SK-N-SH (cell line): ENCODE measurements at regions not wholly inside any gene's neighbourhood (a gene's known extent, or its start where the extent isn't known, plus 50 kb on each side); places are given as distances from the start of the nearest gene placed in this dataset.

Source experiments
- CTCF ChIA-PET: fragments of 300-600, 350-600 bp; formaldehyde crosslinking; extraction: SDS; loops from one replicate; lab custom pipeline; 2021; lab: Yijun Ruan, JAX
- POLR2A ChIA-PET: fragments of 350-600 bp; sonication (Branson Sonifier 250); formaldehyde crosslinking; extraction: SDS; loops from one replicate; lab custom pipeline; 2020; ENCODE audit warnings: antibody characterized with exemption, inconsistent platforms; lab: Yijun Ruan, JAX
- DNase-seq: peaks from one replicate; pipeline ENCODE4 v3.0.0; 2012
- H2AFZ ChIP-seq: fragments of 200-600 bp; sonication (generic); 2 replicates; pipeline ENCODE4 v1.8.1; 2016; ENCODE audit warnings: antibody characterized with exemption, mild to moderate bottlenecking, low read depth
- H3F3A ChIP-seq: fragments of 200-600 bp; sonication (generic); replicated peaks from 2 replicates; pipeline ENCODE3; 2016; ENCODE audit warnings: antibody characterized with exemption, mild to moderate bottlenecking; ENCODE audit not compliant: insufficient read depth
- H3K27ac ChIP-seq, 2 experiments: fragments of 200-500 bp in 1 of 2; fragments of 200-600 bp in 1 of 2; sonication (Bioruptor generic) in 1 of 2; sonication (generic), shearing (Covaris generic) in 1 of 2; 2 replicates each; pipeline versions ENCODE4 v1.5.1 to v1.6.1; 2014 to 2016; ENCODE audit warnings: low read depth in 2 of 2, inconsistent platforms in 1 of 2, low read length in 1 of 2, mild to moderate bottlenecking in 1 of 2, mixed read lengths in 1 of 2
- H3K27me3 ChIP-seq: fragments of 200-600 bp; sonication (generic), shearing (Covaris generic); 2 replicates; pipeline ENCODE4 v1.6.1; 2016; ENCODE audit warnings: mixed run types; ENCODE audit not compliant: insufficient read depth
- H3K36me3 ChIP-seq, 2 experiments: fragments of 200-500 bp in 1 of 2; fragments of 200-600 bp in 1 of 2; sonication (Bioruptor generic) in 1 of 2; sonication (generic) in 1 of 2; replicated peaks in 1 of 2; 2 replicates each; pipeline versions ENCODE3 to v1.5.1; 2014 to 2016; ENCODE audit warnings: low read length in 1 of 2, mild to moderate bottlenecking in 1 of 2; ENCODE audit not compliant: insufficient read depth in 2 of 2, control insufficient read depth in 1 of 2
- H3K4me1 ChIP-seq, 2 experiments: fragments of 200-500 bp in 1 of 2; fragments of 200-600 bp in 1 of 2; sonication (Bioruptor generic) in 1 of 2; sonication (generic), shearing (Covaris generic) in 1 of 2; 2 replicates each; pipeline versions ENCODE4 v1.5.1 to v1.6.1; 2014 to 2016; ENCODE audit warnings: low read depth in 1 of 2, low read length in 1 of 2, mixed run types in 1 of 2; ENCODE audit not compliant: insufficient read depth in 2 of 2, control insufficient read depth in 1 of 2
- H3K4me2 ChIP-seq: fragments of 200-600 bp; sonication (generic), shearing (Covaris generic); 2 replicates; pipeline ENCODE4 v1.6.1; 2017; ENCODE audit warnings: mixed run types
- H3K4me3 ChIP-seq, 2 experiments: fragments of 200-500 bp in 1 of 2; fragments of 200-600 bp in 1 of 2; sonication (Bioruptor generic) in 1 of 2; sonication (generic), shearing (Covaris generic) in 1 of 2; 2 replicates each; pipeline versions ENCODE4 v1.5.1 to v1.8.1; 2014 to 2016; ENCODE audit warnings: low read depth in 2 of 2, inconsistent platforms in 1 of 2, low read length in 1 of 2, mild to moderate bottlenecking in 1 of 2, mixed read lengths in 1 of 2, moderate library complexity in 1 of 2
- H3K79me2 ChIP-seq: fragments of 200-600 bp; sonication (generic); 2 replicates; pipeline ENCODE4 v1.8.1; 2017; ENCODE audit warnings: mild to moderate bottlenecking; ENCODE audit not compliant: insufficient read depth
- H3K9ac ChIP-seq: fragments of 200-600 bp; sonication (generic); 2 replicates; pipeline ENCODE4 v1.6.1; 2017; ENCODE audit warnings: mixed run types
- H3K9me2 ChIP-seq: fragments of 200-600 bp; sonication (generic); 2 replicates; pipeline ENCODE4 v1.6.1; 2017; ENCODE audit warnings: mixed run types
- H3K9me3 ChIP-seq: fragments of 200-600 bp; sonication (generic); 2 replicates; pipeline ENCODE4 v1.6.1; 2017; ENCODE audit warnings: mixed run types, mild to moderate bottlenecking, moderate library complexity
- H4K20me1 ChIP-seq: fragments of 200-600 bp; sonication (generic); 2 replicates; pipeline ENCODE4 v1.6.1; 2017; ENCODE audit warnings: mild to moderate bottlenecking, mixed run types; ENCODE audit not compliant: insufficient read depth
- CHD2 ChIP-seq: fragments of 150-350 bp; IDR thresholded peaks from 2 replicates; pipeline ENCODE4 v1.6.1; 2018; ENCODE audit warnings: low read length; ENCODE audit not compliant: partially characterized antibody
- ELF1 ChIP-seq: IDR thresholded peaks from 2 replicates; pipeline ENCODE4 v1.4.0; 2012
- EP300 ChIP-seq, 2 experiments: IDR thresholded peaks; 2 replicates each; pipeline versions ENCODE4 v1.4.0 to v1.6.1; 2012; ENCODE audit warnings: borderline replicate concordance in 1 of 2, low read depth in 1 of 2, low read length in 1 of 2
- EZH2phosphoT487 ChIP-seq: fragments of 200-600 bp; sonication (generic); IDR thresholded peaks from 2 replicates; pipeline ENCODE4 v1.6.1; 2017; ENCODE audit warnings: low read depth, mixed run types, mild to moderate bottlenecking, antibody characterized with exemption, moderate library complexity, borderline replicate concordance
- FOSL2 ChIP-seq: IDR thresholded peaks from 2 replicates; pipeline ENCODE4 v1.4.0; 2012; ENCODE audit warnings: low read depth, mild to moderate bottlenecking, moderate library complexity, borderline replicate concordance
- FOXJ3 ChIP-seq: sonication (generic); formaldehyde crosslinking; IDR thresholded peaks from 2 replicates; pipeline ENCODE4 v1.5.1; 2020; ENCODE audit warnings: mild to moderate bottlenecking, missing genetic modification reagents
- IRF3 ChIP-seq: fragments of 150-350 bp; IDR thresholded peaks from 2 replicates; pipeline ENCODE4 v1.6.1; 2016; ENCODE audit warnings: mild to moderate bottlenecking, low read depth, low read length
- JUND ChIP-seq: IDR thresholded peaks from 2 replicates; pipeline ENCODE4 v1.4.0; 2012
- NFIC ChIP-seq: IDR thresholded peaks from 2 replicates; pipeline ENCODE4 v1.4.0; 2012; ENCODE audit warnings: borderline replicate concordance
- NRF1 ChIP-seq: IDR thresholded peaks from 2 replicates; pipeline ENCODE4 v1.6.1; 2012; ENCODE audit warnings: low read depth, mild to moderate bottlenecking, low read length
- REST ChIP-seq: IDR thresholded peaks from 2 replicates; pipeline ENCODE4 v1.6.1; 2012; ENCODE audit warnings: mild to moderate bottlenecking, low read depth, low read length, moderate library complexity
- RXRA ChIP-seq: IDR thresholded peaks from 2 replicates; pipeline ENCODE4 v1.4.0; 2012; ENCODE audit warnings: low read depth, mild to moderate bottlenecking, borderline replicate concordance
- SIN3A ChIP-seq: IDR thresholded peaks from 2 replicates; pipeline ENCODE4 v1.6.1; 2012; ENCODE audit warnings: low read depth, mild to moderate bottlenecking, low read length, moderate library complexity, borderline replicate concordance
- SMC3 ChIP-seq: IDR thresholded peaks from 2 replicates; pipeline ENCODE4 v1.6.1; 2012; ENCODE audit warnings: low read depth, low read length, improper control_type of control experiment
- TAF1 ChIP-seq: IDR thresholded peaks from 2 replicates; pipeline ENCODE4 v1.6.1; 2012; ENCODE audit warnings: low read depth, mild to moderate bottlenecking, low read length, moderate library complexity, borderline replicate concordance
- TCF12 ChIP-seq: IDR thresholded peaks from 2 replicates; pipeline ENCODE4 v1.4.0; 2012
- TEAD4 ChIP-seq: IDR thresholded peaks from 2 replicates; pipeline ENCODE4 v1.4.0; 2012; ENCODE audit warnings: mild to moderate bottlenecking, borderline replicate concordance; ENCODE audit not compliant: insufficient read depth
- WGBS: methylation state at CpG from one replicate; pipeline ENCODE4 v1.1.6; 2017; ENCODE audit warnings: low lambda C conversion rate; 5-methylcytosine and 5-hydroxymethylcytosine counted together
- TF ChIP-seq, protein P1 (sequence below): IDR thresholded peaks from 2 replicates; pipeline ENCODE4; 2012
- TF ChIP-seq, protein P2 (sequence below): IDR thresholded peaks from 2 replicates; pipeline ENCODE4 v1.4.0; 2012; ENCODE audit warnings: low read depth, borderline replicate concordance
- TF ChIP-seq, protein P3 (sequence below): fragments of 150-350 bp; IDR thresholded peaks from 2 replicates; pipeline ENCODE4 v1.6.1; 2017; ENCODE audit warnings: antibody characterized with exemption, low read length, low read depth, borderline replicate concordance

- H3K27me3 ChIP-seq = no peaks in the 10 kb centered on the region
- H2AFZ ChIP-seq = peak overlapping the region; percentile 52; the same call in 1 of the 2 replicates
- H3F3A ChIP-seq = peaks cover 16% of the 10 kb centered on the region
- WGBS = 43% methylated on average over 16 of the region's 16 CpGs
- peak overlapping the region; percentile 88 to 98 for H3K27ac ChIP-seq
- H3K79me2 ChIP-seq = no peaks in the 10 kb centered on the region
- H3K9me2 ChIP-seq = no peaks in the 10 kb centered on the region
- peak overlapping the region; percentile 57 for H3K4me2 ChIP-seq
- no peaks in the 10 kb centered on the region for H3K36me3 ChIP-seq
- H3K9me3 ChIP-seq = no peaks in the 10 kb centered on the region
- POLR2A ChIA-PET = interaction anchor here (1.1 to 1.6 kb wide), 2 partner anchors 39 to 177 kb away, joined by 4 read pairs; no protein-coding TSS in a partner anchor
- no peaks in the 10 kb centered on the region for H4K20me1 ChIP-seq
- CTCF ChIA-PET = interaction anchor here (1.1 to 1.6 kb wide), 5 partner anchors 111 to 309 kb away, joined by 3 to 5 read pairs (median 4); no protein-coding TSS in a partner anchor
- DNase-seq = peak; percentile 83
- H3K4me1 ChIP-seq = peaks cover 14 to 31% of the 10 kb centered on the region in 2 experiments; a peak in 3 of 4 replicates
- peak overlapping the region; percentile 43 for H3K9ac ChIP-seq
- peak overlapping the region in 1 of 2 experiments; percentile 7; a peak in 2 of 4 replicates for H3K4me3 ChIP-seq
- TF ChIP-seq TEAD4 (peak; percentile 59), IRF3 (no peak), EZH2phosphoT487 (no peak), NRF1 (no peak), SIN3A (0 out of 2 replicates have a peak, but pooled peaks have one; percentile 36), FOSL2 (peak; percentile 54; the same call in 1 of the 2 replicates), RXRA (peak; percentile 91; the same call in 1 of the 2 replicates), EP300 (IDR thresholded peaks at IDR 0.05; ENCODE audit: borderline replicate concordance in 1 of 2, low read depth in 1 of 2, low read length in 1 of 2) (peak; percentile 78 to 82; a peak in 3 of 4 replicates), CHD2 (peak; percentile 70), REST (no peak), JUND (peak; percentile 74), TCF12 (peak; percentile 86), NFIC (peak; percentile 92), FOXJ3 (CRISPR knock-in tag) (peak; percentile 56; the same call in 1 of the 2 replicates), TAF1 (no peak), ELF1 (no peak), SMC3 (no peak; the same call in 1 of the 2 replicates)
- TF ChIP-seq, protein P1, sequence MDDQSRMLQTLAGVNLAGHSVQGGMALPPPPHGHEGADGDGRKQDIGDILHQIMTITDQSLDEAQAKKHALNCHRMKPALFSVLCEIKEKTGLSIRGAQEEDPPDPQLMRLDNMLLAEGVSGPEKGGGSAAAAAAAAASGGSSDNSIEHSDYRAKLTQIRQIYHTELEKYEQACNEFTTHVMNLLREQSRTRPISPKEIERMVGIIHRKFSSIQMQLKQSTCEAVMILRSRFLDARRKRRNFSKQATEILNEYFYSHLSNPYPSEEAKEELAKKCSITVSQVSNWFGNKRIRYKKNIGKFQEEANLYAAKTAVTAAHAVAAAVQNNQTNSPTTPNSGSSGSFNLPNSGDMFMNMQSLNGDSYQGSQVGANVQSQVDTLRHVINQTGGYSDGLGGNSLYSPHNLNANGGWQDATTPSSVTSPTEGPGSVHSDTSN = peak; percentile 96
- TF ChIP-seq, protein P2, sequence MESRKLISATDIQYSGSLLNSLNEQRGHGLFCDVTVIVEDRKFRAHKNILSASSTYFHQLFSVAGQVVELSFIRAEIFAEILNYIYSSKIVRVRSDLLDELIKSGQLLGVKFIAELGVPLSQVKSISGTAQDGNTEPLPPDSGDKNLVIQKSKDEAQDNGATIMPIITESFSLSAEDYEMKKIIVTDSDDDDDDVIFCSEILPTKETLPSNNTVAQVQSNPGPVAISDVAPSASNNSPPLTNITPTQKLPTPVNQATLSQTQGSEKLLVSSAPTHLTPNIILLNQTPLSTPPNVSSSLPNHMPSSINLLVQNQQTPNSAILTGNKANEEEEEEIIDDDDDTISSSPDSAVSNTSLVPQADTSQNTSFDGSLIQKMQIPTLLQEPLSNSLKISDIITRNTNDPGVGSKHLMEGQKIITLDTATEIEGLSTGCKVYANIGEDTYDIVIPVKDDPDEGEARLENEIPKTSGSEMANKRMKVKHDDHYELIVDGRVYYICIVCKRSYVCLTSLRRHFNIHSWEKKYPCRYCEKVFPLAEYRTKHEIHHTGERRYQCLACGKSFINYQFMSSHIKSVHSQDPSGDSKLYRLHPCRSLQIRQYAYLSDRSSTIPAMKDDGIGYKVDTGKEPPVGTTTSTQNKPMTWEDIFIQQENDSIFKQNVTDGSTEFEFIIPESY = 0 out of 2 replicates have a peak, but pooled peaks have one; percentile 49
- TF ChIP-seq, protein P3, sequence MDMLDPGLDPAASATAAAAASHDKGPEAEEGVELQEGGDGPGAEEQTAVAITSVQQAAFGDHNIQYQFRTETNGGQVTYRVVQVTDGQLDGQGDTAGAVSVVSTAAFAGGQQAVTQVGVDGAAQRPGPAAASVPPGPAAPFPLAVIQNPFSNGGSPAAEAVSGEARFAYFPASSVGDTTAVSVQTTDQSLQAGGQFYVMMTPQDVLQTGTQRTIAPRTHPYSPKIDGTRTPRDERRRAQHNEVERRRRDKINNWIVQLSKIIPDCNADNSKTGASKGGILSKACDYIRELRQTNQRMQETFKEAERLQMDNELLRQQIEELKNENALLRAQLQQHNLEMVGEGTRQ = no peak
Observed at GRCh38 chr12:124720681-124721500, 142.8 kb downstream of the SCARB1 start.
